ENCODE measurements at regions not wholly inside any gene's neighbourhood (a gene's known extent, or its start where the extent isn't known, plus 50 kb on each side); places are given as distances from the start of the nearest gene placed in this dataset.

DNA sequence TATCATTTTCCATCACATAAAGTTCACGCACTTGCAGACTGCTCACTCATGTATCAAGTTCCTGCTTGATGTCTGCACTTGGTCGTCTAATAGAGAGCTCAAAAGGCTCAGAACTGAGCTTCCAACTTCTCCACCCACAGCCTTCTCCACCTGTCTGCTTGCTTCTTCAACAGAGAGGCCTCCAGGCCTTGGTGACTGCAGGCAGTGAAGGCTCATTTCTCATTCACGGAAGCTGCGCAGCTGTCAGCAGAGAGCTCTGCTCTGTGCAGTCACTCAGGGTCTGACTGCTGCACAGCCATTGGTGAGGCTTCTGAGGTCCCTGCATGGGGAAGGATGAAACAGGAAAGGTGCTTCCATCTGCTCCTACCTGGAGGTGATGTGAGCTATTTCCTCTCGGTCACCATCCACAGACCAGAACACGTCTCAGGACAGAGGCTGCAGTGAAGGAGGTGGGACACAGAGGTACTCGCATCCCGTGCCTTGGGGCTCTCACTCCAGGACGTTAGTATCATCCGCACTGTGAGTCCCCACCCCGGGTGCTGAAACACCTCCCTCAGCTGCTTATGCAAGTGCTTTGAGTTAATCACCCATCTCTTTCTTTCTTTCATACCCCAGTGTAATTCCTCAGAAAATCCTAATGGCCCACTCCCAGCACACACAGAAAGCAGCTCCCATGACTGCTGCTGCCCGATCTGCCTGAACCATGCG, 126.2 kb downstream of the TMEM18 start:
- no peak for DNase-seq (ENCODE audit: low read depth)

DNA sequence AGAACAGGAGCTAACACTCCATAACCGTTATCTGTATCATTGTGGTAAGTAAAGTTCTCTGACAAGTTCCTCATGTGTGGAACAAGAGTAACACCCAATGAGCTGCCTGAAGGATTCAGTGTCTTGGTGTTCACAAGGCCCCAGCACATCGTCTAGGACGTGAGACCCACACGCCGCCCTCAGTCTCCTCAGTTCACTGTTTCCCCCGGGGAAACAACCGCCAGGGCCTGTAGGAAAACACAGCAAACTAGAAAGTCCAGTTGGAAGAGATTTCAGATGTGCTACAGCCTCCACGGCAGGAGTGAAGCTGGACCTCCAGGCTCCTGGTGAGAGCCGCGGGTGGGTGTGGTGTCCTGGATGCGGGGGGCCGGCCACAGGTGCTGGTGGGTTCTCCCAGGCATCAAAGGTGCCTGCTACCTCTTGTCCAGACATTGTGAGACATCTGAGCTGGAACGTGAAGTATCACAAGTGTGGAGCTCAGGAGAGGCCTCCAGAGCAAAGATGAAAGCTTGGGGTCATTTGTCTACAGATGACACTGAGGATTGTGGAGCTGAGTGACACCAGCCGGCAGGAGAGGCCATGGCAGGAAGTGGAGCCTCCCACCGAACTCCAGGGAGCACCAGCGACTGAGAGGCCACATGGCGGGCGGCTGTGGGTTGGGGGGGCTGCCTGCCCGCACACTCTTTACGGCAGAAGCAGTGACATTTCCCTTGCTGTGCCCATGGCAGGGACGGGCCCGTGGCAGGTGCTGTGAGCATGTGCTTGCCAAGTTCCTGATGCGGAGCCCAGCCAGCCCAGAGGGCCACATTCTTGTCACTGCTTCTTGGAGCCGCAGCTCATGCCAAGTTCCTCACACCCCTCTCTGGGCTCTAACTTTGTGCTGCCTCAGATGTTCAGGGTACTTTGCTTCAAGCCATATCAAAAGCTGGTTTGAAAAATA, 131.2 kb downstream of the TMEM18 start:
- DNase-seq (ENCODE audit: low read depth): no peak

DNA sequence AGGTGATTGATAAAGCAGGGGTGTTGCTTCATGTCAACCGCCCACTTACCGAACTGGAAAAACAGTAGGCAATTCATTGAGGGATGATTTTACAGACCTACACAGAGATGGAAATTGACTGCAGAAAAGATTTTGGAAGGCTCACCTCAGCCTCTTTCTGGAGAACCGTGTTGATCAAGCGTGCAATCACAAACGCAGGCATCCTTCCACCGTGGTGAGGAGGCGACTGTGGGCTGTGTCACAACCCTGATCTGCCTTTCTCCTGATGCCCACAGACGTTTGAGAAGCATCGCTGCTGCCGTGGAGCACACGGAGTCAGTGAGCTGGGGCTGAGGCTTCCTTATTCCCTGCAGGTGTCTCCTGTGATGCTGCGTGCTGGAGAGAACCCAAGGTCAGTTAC, 132.0 kb downstream of the TMEM18 start:
- DNase-seq (ENCODE audit: low read depth): no peak

DNA sequence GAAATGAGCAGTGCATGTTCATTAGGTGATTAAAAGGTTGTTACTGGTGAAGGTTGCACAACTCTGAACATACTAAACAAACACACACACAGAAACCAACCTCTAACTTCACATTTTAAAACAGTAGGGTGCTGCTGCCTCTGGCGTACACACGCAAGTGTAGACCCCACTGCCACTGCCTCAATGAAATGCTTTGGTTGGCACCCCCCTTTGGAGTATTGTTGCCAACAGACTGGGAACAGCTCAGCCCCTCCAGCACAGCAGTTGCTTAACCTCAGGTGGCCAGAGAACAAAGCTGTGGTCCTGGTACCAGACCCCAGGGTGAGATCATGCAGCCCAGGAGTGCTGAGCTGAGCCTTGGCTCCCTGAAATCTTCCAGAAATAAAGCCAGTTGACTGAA, 138.6 kb downstream of the TMEM18 start:
- DNase-seq (ENCODE audit: low read depth): no peak

DNA sequence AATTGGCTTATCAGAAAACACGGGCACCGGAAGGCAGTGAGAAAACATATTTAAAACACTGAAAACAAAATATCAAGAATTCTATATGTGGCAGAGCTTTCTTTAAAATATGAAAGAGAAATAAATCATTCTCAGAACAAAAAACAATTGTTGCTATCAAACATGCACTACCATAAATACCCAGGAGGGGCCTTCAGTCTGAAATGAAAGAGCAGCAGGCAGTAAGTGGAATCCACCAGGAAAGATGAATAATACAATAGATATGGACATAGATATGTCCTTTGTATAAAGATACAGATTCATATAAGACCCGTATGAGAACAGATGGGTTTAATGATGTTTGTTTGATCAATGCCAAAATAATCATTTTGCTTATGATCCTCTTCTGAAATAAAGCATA, 142.0 kb downstream of the TMEM18 start:
- no peak for DNase-seq (ENCODE audit: low read depth)

DNA sequence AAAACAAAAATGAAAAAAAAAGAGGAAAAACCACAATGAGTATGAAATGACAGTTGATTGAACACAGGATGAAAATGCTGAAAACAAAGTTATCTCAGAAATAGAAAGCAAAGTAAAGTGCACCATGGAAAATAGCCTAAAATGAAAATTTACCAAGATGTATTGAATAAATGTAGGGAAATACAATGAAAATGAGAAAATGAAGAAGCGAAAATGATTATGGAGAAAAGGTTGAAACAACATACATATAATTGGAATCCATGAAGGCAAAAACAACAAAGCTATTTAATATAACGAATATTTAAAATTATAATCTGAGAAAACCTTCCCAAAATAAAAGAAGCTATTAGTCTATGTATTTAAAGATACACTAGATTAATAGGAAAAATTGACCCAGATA, 147.4 kb downstream of the TMEM18 start:
- DNase-seq (ENCODE audit: low read depth): no peak

DNA sequence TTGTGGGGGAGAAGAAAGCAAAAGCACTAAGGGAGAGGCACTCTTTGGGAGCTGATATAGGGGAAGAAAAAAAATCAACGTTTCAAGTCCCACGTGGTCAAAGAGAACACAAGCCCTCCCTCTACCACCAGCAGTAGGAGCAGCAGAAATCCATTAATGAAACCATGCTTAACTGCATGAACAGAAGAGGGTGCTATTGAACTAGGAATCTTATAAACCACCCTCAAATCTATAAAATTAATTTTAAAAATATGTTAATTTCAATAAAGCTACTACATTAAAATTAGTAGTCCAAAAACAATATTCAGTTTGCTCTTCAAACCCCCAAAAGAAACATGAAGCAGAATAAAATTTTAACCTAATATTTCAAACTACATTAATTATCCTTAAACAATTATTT, 147.8 kb downstream of the TMEM18 start:
- peak; percentile 5 for DNase-seq (ENCODE audit: low read depth)

DNA sequence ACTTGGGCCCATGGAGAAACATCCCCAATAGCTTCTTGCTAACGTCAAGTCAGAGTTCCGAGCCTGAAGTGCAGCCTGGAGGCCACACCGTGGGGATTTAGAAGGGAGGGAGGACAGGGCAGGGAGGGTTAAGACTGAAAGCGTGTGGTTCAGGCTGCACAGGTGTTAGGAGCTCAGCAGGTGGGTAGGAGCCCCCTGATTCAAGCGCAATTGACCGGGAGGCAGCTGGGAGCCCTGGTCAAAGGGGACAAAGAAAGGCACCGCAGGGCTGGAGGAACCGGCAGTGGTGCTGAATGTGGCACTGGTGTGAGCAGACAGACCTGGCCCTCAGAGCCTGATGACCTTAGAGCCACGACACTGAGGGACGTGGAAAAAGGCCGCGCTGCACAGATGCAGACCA, 149.6 kb downstream of the TMEM18 start:
- DNase-seq (ENCODE audit: low read depth): no peak

DNA sequence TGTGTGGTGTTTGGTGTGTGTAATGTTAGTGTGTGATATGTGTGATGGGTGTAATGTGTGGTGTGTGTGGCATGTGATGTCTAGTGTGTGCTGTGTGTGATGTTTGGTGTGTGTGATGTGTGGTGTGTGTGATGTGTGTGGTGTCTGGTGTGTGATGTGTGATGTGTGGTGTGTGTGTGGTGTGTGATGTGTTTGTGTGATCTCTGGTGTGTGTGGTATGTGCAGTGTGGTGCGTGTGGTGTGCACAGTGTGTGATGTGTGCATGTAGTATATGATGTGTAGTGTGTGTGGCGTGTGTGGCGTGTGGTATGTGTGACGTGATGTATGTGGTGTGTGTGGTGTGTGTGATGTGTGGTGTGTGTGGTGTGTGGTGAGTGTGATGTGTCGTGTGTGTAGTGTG, 150.3 kb downstream of the TMEM18 start:
- no peak for DNase-seq (ENCODE audit: low read depth)

DNA sequence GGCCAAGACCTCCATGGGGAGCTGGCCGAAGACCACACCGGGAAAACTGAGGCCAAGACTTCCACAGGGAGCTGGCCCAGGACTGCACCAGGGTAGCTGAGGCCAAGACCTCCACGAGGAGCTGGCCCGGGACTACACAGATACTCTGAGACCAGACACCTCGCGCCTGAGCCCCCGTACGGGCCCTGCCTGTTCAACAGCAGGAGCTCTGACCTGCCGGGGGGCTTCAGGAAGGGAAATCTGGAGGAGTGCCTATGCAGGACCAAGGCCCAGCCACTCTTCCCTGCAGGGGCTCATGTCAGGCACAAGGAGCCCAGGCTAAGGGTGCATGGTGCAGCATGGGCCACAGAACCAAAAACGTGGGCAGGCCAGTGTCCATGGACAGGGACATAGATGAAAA, 151.6 kb downstream of the TMEM18 start:
- DNase-seq (ENCODE audit: low read depth): no peak

DNA sequence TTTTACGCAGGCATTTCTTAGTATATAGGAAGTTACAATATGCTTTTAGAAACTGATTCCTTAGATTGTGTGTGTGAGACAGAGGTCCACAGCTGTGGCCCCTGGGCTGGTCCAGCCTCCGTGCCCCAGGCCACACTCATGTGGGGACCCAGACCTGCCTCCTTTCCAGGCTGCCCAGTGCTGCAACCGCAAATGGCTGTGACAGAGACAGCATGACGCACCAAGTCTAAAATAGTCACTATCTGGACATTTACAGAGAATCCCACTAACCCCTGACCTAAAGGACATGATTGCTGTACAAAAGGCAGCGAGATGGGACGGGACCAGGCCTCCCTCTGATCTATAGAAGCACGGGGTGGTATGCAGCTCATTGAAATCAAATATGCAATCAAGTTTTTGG, 152.2 kb downstream of the TMEM18 start:
- DNase-seq (ENCODE audit: low read depth): no peak

DNA sequence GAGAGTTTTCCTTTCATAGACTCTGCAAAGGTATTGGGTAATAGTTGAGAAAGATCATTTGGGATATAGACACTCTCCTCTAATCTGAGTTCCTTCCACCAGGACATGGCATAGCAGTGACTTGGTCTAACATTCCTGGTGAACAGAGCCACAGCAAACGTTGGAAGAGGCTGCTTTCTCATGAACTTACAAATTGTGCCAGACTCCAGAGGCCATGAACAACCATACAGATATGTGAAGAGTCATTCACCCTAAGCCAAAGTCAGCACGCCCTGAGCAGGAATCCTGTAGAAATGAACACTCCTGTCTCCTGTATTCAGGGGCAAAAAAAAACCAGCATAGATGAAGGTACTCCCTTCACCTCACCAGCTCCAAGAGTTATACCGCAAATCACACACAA, 152.8 kb downstream of the TMEM18 start:
- DNase-seq (ENCODE audit: low read depth): no peak

DNA sequence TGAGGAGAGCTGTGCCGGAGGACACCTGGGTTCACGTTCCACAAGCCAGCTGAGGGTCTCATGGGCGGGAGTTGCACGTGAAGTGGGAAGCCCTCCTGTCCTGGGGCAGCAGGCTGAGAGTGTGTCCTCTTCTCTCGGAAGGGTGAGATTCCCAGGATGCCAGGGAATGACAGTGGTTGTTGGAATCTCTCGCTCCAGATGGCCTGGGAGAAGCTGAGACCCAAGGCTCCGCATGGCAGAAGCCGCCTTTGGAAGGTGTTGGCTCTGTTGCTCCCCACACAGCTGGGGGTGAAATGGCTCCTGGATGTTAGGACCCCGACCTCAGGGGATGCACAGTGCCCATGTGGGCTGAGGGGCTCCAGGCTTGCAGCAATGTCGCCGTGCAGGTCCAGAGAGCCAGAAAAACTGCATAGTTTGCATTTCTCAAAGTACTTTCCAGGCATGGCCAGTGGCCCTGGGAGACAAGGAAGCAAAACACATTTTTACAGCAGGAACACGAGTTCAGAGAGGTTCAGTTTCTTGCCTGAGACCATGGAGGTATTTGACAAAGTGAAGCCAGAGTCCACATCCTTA, 153.4 kb downstream of the TMEM18 start:
- DNase-seq (ENCODE audit: low read depth): no peak

DNA sequence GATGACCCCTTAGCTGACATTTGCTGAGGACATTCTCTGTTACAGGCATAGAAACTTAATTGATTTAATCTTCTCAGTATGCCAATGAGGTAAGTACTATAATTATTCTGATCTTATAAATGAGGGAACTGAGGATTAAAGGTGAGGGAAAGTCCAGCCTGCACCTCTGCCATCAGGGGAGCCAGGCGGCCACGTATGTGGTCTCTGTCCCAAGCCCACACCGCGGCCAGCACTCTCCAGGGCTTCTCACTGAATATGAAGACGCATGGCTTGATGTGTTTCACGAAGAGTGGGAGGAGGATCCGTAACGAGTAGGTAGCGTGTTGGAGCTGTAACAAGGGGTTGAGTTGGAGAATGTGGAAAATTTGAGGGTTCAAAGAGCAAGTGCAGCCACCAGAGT, 154.4 kb downstream of the TMEM18 start:
- DNase-seq (ENCODE audit: low read depth): no peak

DNA sequence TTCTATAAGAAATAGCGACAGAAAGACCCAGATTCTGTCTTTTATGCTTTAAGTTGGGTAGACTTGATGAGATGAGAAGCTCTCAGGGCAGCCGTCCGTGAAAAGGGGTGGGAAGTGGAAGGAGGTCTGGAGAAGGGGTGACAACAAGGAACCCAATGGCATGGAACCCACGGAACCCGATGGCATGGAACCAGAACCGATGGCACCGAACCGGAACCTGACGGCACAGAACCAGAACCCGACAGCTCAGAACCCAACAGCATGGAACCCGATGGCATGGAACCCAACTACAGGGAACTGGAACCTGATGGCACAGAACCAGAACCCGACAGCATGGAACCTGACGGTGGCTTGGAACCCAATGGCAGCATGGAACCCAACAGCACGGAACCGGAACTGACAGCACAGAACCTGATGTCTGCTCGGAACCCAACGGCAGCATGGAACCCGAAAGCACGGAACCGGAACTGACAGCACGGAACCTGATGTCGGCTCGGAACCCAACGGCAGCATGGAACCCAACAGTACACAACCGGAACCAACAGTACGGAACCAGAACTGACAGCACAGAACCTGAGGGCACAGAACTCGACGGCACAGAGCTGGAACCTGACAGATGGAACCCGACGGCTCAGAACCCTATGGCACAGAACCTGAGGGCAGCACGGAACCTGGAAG, 155.2 kb downstream of the TMEM18 start:
- no peak for DNase-seq (ENCODE audit: low read depth)

DNA sequence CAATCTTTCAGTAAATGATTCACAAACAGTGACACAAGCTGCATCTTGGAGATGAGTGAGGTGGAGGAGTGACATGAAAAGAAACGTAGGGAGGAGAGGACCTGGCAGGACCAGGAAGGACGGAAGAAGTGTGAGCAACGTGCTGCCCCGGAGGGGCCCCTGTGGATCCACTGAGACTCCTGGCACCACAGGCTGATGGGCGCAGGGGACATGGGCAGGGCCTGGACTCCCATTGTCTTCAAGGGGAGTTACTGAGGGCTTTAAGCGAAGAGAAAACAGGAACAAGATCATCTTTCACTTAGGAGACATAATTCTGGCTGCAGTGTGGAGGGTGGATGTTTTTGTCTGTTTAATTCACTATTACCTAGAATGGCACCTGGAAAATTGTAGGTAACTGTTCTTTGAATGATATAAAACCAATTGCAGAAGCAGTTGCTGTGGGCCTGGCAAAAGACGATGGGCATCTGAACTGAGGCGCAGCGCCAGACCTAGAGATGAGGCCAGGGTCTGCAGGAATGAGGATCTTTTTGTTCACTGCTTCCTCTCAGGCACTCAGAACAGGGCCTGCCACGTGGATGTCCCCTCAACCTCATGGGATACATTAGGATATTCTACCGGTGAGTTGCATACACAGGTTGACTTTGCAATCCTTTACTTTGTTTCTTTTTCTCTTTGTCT, 156.4 kb downstream of the TMEM18 start:
- DNase-seq (ENCODE audit: low read depth): no peak

DNA sequence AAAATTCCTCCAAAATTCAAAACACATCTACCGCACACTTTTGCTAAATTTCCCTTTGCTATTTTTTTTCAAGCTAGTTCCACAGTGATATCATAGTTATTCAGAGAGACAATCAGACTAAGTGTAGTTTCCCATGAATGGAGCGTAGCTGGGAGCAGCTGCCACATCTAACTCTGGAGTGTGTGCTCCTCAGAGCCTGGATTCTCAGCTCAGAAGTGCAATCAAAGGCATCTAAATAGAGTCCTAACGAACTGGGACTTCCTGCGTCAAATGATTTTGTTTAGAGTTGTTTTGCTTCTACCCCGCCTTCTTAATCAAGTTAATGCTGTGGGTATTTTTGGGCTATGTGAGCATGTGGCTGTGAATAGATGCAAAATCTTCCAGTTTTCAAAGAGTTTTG, 160.3 kb downstream of the TMEM18 start:
- DNase-seq (ENCODE audit: low read depth): no peak

DNA sequence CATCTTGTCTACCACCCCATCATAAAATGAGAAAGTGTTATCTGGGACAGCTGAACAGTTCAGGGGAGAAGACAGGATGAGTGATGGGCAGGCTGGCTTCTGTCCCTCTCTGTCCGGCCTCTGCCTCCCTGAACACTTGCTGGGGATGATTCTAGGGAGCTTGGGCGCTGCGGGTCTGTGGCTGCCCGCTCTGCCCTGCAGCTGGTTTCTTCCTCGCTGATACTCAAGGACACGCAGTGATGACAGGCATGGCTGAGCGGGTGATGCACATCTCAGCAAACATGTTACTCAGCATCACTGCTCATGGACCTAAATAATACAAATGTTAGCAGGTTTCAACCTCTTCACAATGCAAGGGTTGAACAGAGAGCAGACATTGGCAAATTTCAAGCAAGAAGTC, 161.1 kb downstream of the TMEM18 start:
- no peak for DNase-seq (ENCODE audit: low read depth)

DNA sequence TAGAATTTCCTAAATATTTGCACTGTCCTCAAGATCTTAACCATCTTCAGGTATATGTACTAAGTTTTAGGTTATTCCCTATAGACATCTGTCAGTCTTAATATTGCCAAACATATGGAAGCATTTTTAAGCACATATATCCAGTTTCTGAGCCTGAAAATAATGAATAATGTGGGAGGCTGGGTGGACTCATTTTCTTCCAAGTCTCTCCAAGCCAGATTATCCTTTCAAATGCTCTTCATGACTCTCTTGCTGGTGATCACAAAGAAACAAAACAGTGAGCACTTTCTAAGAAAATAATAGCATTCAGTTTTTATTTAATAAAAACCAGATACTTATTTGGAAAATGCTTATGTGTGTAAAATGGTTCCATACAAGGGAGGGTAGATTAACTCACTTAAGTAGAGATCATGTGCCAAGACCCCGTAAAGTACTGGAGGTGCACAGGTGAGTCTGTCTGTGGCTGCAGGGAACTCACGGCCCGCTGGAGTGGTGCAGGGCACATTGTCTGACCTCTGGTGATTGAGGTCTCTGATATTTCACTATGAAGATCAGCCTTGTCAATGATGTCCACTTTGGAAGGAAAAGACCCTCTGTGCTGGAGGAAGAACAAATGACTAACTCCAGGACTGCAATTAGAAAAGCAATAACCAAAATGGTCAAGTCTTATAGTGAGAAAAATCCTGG, 161.6 kb downstream of the TMEM18 start:
- DNase-seq (ENCODE audit: low read depth): no peak

DNA sequence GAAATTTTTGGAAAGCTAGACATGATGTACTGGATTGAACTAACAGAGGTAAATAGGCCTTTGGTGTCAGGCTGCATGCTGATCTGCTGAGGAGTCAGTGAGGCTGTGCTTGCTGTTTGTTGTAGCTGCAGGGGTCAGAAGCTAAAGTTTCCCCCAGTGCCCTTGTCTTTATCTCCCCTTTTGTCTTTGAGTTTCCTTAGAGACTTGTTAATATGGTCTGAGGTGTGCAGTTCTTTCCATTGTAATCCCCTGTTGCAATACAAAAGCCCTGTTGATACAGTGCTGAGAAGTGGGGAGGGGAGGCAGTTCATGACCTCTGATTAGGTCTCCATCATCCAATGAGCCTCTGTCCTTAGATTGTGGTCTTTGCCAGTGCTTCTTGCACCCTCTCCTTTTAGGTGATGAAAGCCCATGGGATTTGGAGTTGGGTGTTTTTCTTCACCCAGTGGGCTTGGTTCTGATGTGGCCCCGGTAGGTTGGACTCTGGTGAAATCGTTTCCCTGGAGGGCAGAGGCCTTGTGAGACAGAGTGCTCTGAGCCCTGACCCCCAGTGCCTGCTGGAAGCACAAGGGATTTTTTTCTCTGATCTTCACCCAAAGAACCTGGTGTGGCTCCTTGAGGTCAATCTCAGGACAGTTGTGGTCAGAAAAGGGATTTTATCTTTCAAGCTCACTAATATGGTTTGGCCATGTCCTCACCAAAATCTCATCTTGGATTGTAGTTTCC, 163.1 kb downstream of the TMEM18 start:
- DNase-seq (ENCODE audit: low read depth): no peak

DNA sequence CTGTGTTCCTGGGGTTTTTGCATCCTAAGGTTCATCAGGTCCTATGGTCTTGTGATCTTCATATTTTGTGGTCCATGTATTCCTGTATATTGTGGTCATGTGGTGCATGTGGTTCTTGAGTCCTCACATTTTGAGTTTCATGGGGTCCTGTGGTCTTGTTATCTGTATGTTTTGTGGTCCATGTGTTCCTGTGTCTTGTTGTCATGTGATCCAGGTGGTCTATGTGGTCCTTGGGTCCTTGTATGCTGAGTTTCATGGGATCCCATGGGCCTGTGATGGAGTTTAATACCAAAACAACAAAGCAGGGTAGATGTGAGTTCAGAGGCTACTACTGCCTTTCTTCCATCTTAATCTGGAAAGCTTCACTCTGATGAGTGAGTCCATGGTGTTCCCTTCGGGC, 166.4 kb downstream of the TMEM18 start:
- no peak for DNase-seq (ENCODE audit: low read depth)

All from CMK (cell line).